HUDEP-2 (cell line): ENCODE measurements at regions not wholly inside any gene's neighbourhood (a gene's known extent, or its start where the extent isn't known, plus 50 kb on each side); places are given as distances from the start of the nearest gene placed in this dataset.

Experiments
- DNase-seq, 76 experiments: peaks; one replicate each; lab custom pipeline; 2025; ENCODE audit not compliant: unreplicated experiment in 76 of 76; lab: John Stamatoyannopoulos, UW

DNA sequence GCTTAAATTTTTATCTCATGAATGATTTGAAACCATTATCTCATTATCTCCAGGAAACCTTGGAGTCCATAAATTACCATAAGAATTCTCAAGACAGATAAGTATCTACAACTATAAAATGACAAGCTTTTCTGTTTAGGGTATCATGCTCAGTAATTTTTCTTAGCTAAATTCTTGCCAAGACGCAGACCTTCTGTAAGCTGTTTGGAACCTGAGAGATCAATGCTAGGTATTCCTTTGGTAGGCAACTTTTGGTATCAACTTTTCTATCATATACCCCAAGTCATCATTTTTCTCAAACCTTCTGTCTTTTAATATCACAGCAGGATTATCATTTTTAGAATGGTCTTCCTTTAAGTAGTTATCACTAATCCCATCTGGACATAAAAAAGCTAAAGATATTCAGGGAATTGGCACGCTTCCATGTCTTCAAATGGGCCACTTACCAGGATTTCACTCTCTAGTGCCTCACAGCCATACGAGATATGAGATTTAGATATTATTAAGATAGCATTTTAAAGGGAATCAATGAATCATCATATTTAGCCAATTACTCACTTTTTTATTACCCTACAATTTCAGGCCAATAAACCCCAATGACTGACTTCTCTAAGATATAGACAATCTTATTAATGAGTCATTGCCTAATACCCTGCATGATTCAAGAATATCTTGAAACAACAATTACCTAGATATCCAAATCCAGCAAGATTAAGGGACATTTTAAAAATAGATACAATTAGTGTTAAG lies 544.1 kb downstream of the HTR7 start:
- no peak for DNase-seq

GRCh38 chr10:90314718-90315117 lies 543.1 kb downstream of the HTR7 start:
- DNase-seq, result no peak

- DNase-seq, result no peak
Observed at GRCh38 chr10:90317172-90317571, 540.7 kb downstream of the HTR7 start.

- DNase-seq, result no peak
Observed at GRCh38 chr10:90318659-90319058, 539.2 kb downstream of the HTR7 start.

GRCh38 chr10:90319188-90319914 lies 538.5 kb downstream of the HTR7 start:
- DNase-seq, result peak in 2 of 76 experiments; percentile 3 to 20

DNA sequence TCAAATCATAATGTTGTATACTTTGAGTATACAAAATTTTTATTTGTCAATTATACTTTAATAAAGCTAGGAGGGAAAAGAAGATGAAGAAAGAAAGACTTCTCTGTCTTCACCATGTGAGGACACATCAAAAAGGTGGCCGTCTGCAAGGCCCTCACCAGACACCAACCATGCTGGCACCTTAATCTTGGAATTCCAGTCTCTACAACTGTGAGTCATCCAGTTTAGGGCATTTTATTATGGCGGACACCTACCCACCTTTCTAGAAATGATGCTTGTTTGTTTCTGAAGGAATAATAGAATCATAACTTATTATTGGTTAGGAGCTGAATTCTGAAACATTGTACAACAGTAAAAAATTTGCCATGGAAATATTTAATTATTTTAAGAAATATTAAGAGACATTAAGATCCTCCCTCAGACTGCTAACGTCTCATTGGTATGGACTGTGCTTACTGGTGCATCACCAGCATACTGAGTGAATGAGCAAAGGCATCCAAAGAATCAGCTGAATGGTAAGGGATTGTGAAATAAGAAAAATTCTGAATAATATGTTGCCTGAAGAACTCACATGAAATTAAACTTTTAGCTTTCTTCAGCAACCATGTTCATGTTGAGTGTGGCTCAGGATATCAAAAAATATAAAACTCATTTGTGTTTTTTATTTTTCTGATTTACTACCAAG lies 536.6 kb downstream of the HTR7 start:
- DNase-seq, result no peak

DNA sequence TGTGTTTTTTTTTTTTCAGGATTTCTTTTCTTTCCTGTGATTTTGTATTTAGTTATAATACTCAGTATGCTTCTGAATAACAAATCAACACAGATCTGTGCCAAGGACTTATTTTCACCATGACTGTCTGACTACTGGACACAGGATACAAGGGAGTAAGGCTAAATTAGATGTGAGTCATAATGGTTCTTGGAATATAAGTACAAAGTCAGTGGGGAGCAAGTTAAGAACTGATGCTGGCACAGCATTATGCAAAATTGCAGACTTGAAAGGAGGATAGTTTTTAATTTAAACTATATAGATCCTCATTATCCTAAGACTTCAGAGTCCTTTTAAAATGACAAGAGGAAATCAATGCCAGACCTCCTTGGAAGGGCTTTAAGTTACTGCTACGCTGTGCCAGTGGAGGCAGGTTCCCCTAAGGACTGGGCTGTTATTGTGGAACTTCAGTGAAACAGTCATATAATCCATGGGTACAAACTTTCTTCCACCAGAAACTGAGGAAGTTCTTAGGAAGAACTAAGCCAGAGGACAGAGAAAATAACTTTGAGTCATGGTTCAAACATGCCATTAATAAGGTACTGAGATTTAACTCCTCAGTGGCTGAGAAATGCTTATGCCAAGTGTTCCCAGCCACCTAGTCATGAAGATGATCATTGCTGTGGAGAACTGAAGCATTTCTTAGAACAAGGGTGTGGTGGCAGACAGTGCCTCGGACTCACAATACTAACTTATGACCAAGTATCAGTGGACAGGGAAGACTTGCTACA lies 531.2 kb downstream of the HTR7 start:
- DNase-seq, result no peak

GRCh38 chr10:90327611-90328010 lies 530.2 kb downstream of the HTR7 start:
- no peak for DNase-seq

- DNase-seq, result no peak
Observed at GRCh38 chr10:90328459-90328858, 529.4 kb downstream of the HTR7 start.

- no peak for DNase-seq
Observed at GRCh38 chr10:90328896-90329295, 528.9 kb downstream of the HTR7 start.

GRCh38 chr10:90337316-90337715 lies 520.5 kb downstream of the HTR7 start:
- DNase-seq, result no peak

- DNase-seq, result no peak
Observed at GRCh38 chr10:90342480-90342879, 515.4 kb downstream of the HTR7 start.

DNA sequence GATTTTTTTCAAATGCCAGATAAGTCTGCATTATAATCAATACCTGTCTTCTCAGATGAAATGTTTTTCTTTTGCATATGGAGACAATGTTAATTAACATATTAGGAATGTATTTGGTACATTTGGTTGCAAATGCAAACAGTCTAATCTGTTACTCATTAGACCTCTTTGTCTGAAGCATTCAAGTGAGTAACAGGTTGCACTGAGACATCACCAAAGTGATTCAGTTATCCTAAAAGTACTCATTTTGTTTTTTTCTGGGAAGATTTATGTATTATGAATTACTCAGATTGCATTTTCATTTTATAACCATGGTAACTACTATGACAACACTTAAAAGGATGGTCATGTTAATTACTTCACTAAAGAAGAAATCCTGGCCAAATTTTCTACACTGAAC lies 513.6 kb downstream of the HTR7 start:
- DNase-seq, result no peak

- no peak for DNase-seq
Observed at GRCh38 chr10:90347239-90347638, 510.6 kb downstream of the HTR7 start.

DNA sequence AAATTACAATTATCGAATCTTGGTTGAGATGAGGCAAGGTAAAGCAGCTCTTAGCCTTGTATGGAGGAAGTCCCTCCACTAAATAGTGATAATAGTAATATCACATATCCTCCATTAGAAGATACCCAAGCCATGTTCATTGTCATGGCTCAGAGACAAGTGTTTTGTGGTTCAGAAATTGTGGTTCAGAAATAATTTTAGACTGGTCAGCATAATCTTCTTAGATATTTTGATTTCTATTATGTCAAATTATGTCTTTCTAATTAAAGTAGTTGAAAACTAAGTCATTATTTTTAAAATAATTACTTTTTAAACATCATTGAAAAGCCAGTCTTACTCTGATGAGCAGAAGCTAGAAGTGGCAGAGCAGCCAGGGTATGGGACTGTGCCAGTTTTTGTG lies 507.7 kb downstream of the HTR7 start:
- DNase-seq, result no peak

- no peak for DNase-seq
Observed at GRCh38 chr10:90352288-90352687, 505.6 kb downstream of the HTR7 start.

GRCh38 chr10:90354914-90355313 lies 502.9 kb downstream of the HTR7 start:
- no peak for DNase-seq

DNA sequence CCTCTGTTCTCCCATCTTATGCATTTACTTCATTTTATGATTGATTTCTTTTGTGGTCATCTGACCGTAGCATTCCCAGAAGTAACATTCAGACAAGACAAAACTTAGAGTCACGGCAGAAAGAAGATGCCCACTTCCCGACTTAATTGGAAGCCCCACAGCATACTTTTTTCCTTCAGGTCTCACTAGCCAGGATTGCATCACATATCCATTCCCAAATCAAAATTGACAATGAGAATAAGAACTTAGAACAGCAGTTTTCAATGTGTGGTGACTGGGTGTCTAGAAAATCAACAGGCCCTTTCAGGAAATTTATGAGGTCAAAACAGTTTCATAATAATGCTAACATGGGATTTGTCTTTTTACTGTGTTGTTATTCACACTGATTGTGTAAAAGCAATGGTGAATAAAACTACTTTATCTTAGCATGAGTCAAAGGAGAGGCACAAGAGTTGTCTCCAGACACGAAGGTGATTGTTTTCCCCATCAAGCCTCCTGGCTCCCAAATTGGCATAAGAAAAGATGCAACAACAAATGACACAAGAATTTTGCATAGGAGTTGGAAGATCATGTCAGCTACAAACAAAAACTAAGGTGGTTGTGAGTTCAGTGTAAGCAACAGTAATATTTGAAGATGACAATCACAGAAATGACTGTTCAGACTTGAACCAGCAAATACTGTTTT lies 493.9 kb downstream of the HTR7 start:
- no peak for DNase-seq

DNA sequence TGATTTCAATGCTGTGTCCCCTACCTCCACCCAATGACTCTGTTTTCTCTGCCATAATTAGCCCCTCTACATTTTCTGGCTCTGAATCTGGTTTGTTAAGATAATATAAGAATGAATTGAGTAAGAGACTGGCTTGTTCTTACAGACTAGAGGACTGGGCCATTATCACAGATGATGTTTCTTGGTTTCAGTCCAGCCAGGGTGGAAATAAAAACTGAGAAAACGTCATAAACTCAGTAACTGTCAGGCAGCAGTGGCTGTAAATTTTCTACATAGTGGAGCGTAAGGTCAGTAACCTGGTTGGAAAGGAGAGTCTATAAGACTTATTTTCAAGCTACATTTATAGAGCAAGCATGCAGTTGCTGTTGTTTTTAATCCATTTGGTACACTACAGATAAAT lies 485.4 kb downstream of the HTR7 start:
- no peak for DNase-seq

DNA sequence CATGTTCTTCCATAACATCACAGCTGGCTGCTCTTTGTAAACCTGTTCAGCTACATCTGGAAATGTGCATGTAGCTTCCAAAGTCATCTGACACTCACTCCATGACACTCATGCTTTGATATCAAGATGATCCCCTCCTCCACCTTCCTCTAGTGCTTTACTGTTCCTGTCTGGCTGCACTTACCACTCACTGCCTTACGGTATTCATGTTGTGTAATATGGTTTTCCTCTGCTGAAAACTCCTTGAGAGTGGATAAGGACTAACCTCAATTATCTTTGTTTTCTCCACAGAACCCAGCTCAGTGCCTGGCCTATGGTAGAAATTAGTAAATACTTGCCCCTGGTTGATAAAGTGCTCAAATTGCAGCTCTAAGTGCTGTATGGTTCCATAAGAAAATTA lies 483.9 kb downstream of the HTR7 start:
- no peak for DNase-seq
